GM19395 (cell line): ENCODE measurements at regions not wholly inside any gene's neighbourhood (a gene's known extent, or its start where the extent isn't known, plus 50 kb on each side); places are given as distances from the start of the nearest gene placed in this dataset.

Experiments
- ATAC-seq: cut with Tn5 transposase; IDR thresholded peaks from one replicate; pipeline ENCODE4 v1.9.1; 2021; ENCODE audit warnings: mild to moderate bottlenecking, moderate library complexity; ENCODE audit not compliant: unreplicated experiment

GRCh38 chr9:84573083-84573482 lies 96.4 kb upstream of the NTRK2 start:
- no peak for ATAC-seq

- ATAC-seq = no peak
Observed at GRCh38 chr9:84575705-84576104, 93.8 kb upstream of the NTRK2 start.

GRCh38 chr9:84583866-84584265 lies 85.7 kb upstream of the NTRK2 start:
- ATAC-seq = no peak

- ATAC-seq = no peak
Observed at GRCh38 chr9:84586662-84587061, 82.9 kb upstream of the NTRK2 start.

GRCh38 chr9:84587153-84587552 lies 82.4 kb upstream of the NTRK2 start:
- no peak for ATAC-seq

GRCh38 chr9:84589542-84589941 lies 80.0 kb upstream of the NTRK2 start:
- no peak for ATAC-seq

- no peak for ATAC-seq
Observed at GRCh38 chr9:84590706-84591105, 78.8 kb upstream of the NTRK2 start.

- no peak for ATAC-seq
Observed at GRCh38 chr9:84592918-84593317, 76.6 kb upstream of the NTRK2 start.

GRCh38 chr9:84593352-84593751 lies 76.2 kb upstream of the NTRK2 start:
- no peak for ATAC-seq

GRCh38 chr9:84597131-84597530 lies 72.4 kb upstream of the NTRK2 start:
- peak; percentile 98 for ATAC-seq

- ATAC-seq = no peak
Observed at GRCh38 chr9:84598921-84599636, 70.5 kb upstream of the NTRK2 start.

- no peak for ATAC-seq
Observed at GRCh38 chr9:84600739-84601138, 68.8 kb upstream of the NTRK2 start.

GRCh38 chr9:84604223-84604622 lies 65.3 kb upstream of the NTRK2 start:
- no peak for ATAC-seq

- no peak for ATAC-seq
Observed at GRCh38 chr9:84609779-84610178, 59.8 kb upstream of the NTRK2 start.

GRCh38 chr9:84613431-84613830 lies 56.1 kb upstream of the NTRK2 start:
- ATAC-seq = no peak

- ATAC-seq = no peak
Observed at GRCh38 chr9:84615544-84615943, 54.0 kb upstream of the NTRK2 start.

- no peak for ATAC-seq
Observed at GRCh38 chr9:84617411-84618029, 52.0 kb upstream of the NTRK2 start.
